Neuronal stem cell (in vitro differentiated cells): ENCODE measurements at regions not wholly inside any gene's neighbourhood (a gene's known extent, or its start where the extent isn't known, plus 50 kb on each side); places are given as distances from the start of the nearest gene placed in this dataset.

Experiments
- DNase-seq: peaks from one replicate; pipeline ENCODE4 v3.0.0-alpha.2; 2013; ENCODE audit warnings: low spot score
- H2AFZ ChIP-seq: one replicate; pipeline ENCODE4 v1.6.1; 2013; ENCODE audit warnings: mild to moderate bottlenecking, low read length, inconsistent platforms
- H2AK5ac ChIP-seq: 2 replicates; pipeline ENCODE4 v1.6.1; 2013; ENCODE audit warnings: low read depth, mild to moderate bottlenecking, inconsistent platforms, low read length, moderate library complexity, mixed read lengths
- H2BK120ac ChIP-seq: 2 replicates; pipeline ENCODE4 v1.6.1; 2013; ENCODE audit warnings: low read depth, mild to moderate bottlenecking, inconsistent platforms, low read length, moderate library complexity, mixed read lengths
- H2BK12ac ChIP-seq: one replicate; pipeline ENCODE4 v1.6.1; 2013; ENCODE audit warnings: low read length, inconsistent platforms
- H2BK15ac ChIP-seq: 2 replicates; pipeline ENCODE4 v1.6.1; 2013; ENCODE audit warnings: mild to moderate bottlenecking, low read length, inconsistent platforms, mixed read lengths
- H2BK5ac ChIP-seq: one replicate; pipeline ENCODE4 v1.6.1; 2013; ENCODE audit warnings: inconsistent platforms, mild to moderate bottlenecking, low read length, moderate library complexity
- H3K14ac ChIP-seq: one replicate; pipeline ENCODE4 v1.6.1; 2013; ENCODE audit warnings: low read length, inconsistent platforms
- H3K18ac ChIP-seq: 2 replicates; pipeline ENCODE4 v1.6.1; 2013; ENCODE audit warnings: low read length, inconsistent platforms
- H3K23ac ChIP-seq: 2 replicates; pipeline ENCODE4 v1.6.1; 2013; ENCODE audit warnings: low read depth, mild to moderate bottlenecking, mixed read lengths, low read length, inconsistent platforms; ENCODE audit not compliant: poor library complexity
- H3K27ac ChIP-seq: replicated peaks from 3 replicates; pipeline ENCODE4 v1.5.1; 2013; ENCODE audit warnings: low read length, inconsistent platforms
- H3K27me3 ChIP-seq, 3 experiments: 2 replicates each; pipeline ENCODE4 v1.6.1; 2013; ENCODE audit warnings: low read length in 3 of 3, mild to moderate bottlenecking in 2 of 3, inconsistent platforms in 1 of 3, low read depth in 1 of 3, mixed read lengths in 1 of 3, moderate library complexity in 1 of 3; ENCODE audit not compliant: control insufficient read depth in 3 of 3, insufficient read depth in 3 of 3
- H3K36me3 ChIP-seq, 2 donors: replicated peaks in 1 of 2; 2 replicates each; pipeline ENCODE4 v1.6.1; 2013; ENCODE audit warnings: low read length in 2 of 2; ENCODE audit not compliant: control insufficient read depth in 2 of 2, insufficient read depth in 2 of 2
- H3K4ac ChIP-seq: 2 replicates; pipeline ENCODE4 v1.6.1; 2013; ENCODE audit warnings: inconsistent platforms, mild to moderate bottlenecking, low read length, moderate library complexity
- H3K4me1 ChIP-seq, 2 donors: 1 replicate in 1 of 2; 2 replicates in 1 of 2; pipeline ENCODE4 v1.6.1; 2013; ENCODE audit warnings: low read length in 2 of 2, low read depth in 1 of 2; ENCODE audit not compliant: control insufficient read depth in 2 of 2, insufficient read depth in 1 of 2
- H3K4me2 ChIP-seq: one replicate; pipeline ENCODE4 v1.6.1; 2013; ENCODE audit warnings: mild to moderate bottlenecking, low read length, inconsistent platforms; ENCODE audit not compliant: insufficient read depth, poor library complexity, severe bottlenecking
- H3K4me3 ChIP-seq, 2 donors: 2 replicates each; pipeline ENCODE4 v1.5.1; 2013; ENCODE audit warnings: low read length in 2 of 2, mild to moderate bottlenecking in 2 of 2, inconsistent platforms in 1 of 2, moderate library complexity in 1 of 2
- H3K79me1 ChIP-seq: one replicate; pipeline ENCODE4 v1.6.1; 2013; ENCODE audit warnings: low read depth, mild to moderate bottlenecking, inconsistent platforms, low read length, moderate library complexity
- H3K9ac ChIP-seq: one replicate; pipeline ENCODE4 v1.6.1; 2013; ENCODE audit warnings: mild to moderate bottlenecking, low read depth, low read length, inconsistent platforms; ENCODE audit not compliant: poor library complexity
- H3K9me3 ChIP-seq, 2 donors: replicated peaks in 1 of 2; 2 replicates each; pipeline versions ENCODE3 to v1.6.1; 2013; ENCODE audit warnings: low read length in 2 of 2, mild to moderate bottlenecking in 2 of 2, inconsistent platforms in 1 of 2, low read depth in 1 of 2, mixed read lengths in 1 of 2, moderate library complexity in 1 of 2; ENCODE audit not compliant: control insufficient read depth in 2 of 2, insufficient read depth in 1 of 2
- H4K8ac ChIP-seq: one replicate; pipeline ENCODE4 v1.6.1; 2013; ENCODE audit warnings: low read depth, mild to moderate bottlenecking, inconsistent platforms, low read length, moderate library complexity
- H4K91ac ChIP-seq: one replicate; pipeline ENCODE4 v1.6.1; 2013; ENCODE audit warnings: low read length, low read depth, mild to moderate bottlenecking, inconsistent platforms; ENCODE audit not compliant: poor library complexity
- WGBS, 2 donors: extraction: QIAGEN DNeasy Blood & Tissue Kit; methylation state at CpG; one replicate each; pipeline ENCODE4 v1.1.7; 2013; ENCODE audit warnings: missing lambda C conversion rate in 2 of 2, mixed read lengths in 1 of 2; ENCODE audit not compliant: insufficient read length in 2 of 2, insufficient replicate concordance in 1 of 2; ENCODE audit errors: extremely low coverage in 2 of 2; 5-methylcytosine and 5-hydroxymethylcytosine counted together

DNA sequence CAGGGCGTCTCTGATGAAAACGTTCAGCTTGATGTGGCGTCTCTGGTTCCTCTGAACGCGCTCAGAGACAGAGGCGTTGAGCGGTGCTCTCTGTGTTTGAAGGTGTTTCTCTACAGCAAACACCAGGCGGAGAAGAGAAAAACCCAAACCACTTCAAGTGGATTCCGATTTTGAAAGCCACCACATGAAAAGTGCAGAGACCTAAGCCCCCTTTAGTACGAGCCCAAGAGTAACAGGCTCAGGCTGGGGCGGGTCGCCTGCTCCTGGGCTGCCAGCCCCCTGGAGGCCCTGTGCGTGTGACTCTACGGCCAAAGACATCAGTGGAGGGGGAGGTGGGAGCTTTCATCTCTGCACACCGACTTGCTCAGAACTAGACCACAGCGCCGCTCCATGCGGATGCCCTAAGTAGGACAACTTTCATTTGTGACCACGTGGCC lies 328.4 kb downstream of the MAF start:
- Histone ChIP-seq H3K4me2 (no peak overlapping the region), H3K4me1 (peaks cover 0 to 8% of the 10 kb centered on the region in 2 donors), H2AFZ (no peak overlapping the region)

DNA sequence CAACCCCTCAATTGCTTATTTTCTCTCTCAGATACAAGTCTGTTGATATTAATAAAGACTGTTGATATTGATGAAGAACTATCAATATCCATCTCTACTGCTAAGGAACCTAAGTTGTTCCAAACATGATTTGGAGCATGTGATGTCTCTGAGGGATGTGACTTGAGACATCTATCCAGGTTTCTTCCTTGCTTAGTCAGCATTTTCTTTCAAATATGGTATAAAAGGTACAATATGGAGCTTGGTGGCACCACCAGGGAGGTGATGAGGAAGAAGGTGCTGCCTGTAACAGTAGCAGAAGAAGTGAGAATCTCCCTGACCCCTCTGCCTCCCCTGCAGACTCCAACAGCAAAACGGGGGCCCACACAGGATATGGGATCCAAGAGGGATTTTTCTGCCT lies 329.0 kb downstream of the MAF start:
- Histone ChIP-seq H3K18ac (no peak overlapping the region), H3K9me3 (peaks cover 0 to 11% of the 10 kb centered on the region in 2 donors), H2AFZ (no peak overlapping the region), H3K27me3 (peaks cover 0 to 4% (median 0%) of the 10 kb centered on the region in 3 experiments), H3K4me3 (no peak overlapping the region), H4K8ac (no peak overlapping the region), H3K4me1 (peaks cover 0 to 8% of the 10 kb centered on the region in 2 donors), H3K23ac (no peak overlapping the region), H2AK5ac (no peak overlapping the region), H3K79me1 (no peaks in the 10 kb centered on the region), H3K14ac (no peak overlapping the region), H3K4ac (no peak overlapping the region), H3K4me2 (no peak overlapping the region), H3K9ac (no peak overlapping the region), H3K36me3 (no peaks in the 10 kb centered on the region), H2BK5ac (no peak overlapping the region), H2BK120ac (no peak overlapping the region), H4K91ac (no peak overlapping the region), H2BK15ac (no peak overlapping the region), H3K27ac (no peak overlapping the region), H2BK12ac (no peak overlapping the region)
- DNase-seq, result no peak
- WGBS, 2 donors, result no CpG with 5 or more reads among the region's 1 CpG

More for the DNA sequence above, 328.4 kb downstream of the MAF start:
- H2BK120ac ChIP-seq, result no peak overlapping the region
- no peak overlapping the region for H3K9ac ChIP-seq
- no peak overlapping the region for H3K18ac ChIP-seq
- no peak overlapping the region for H2BK15ac ChIP-seq
- H3K27ac ChIP-seq, result no peak overlapping the region
- DNase-seq, result no peak
- WGBS, 2 donors, result no CpG with 5 or more reads among the region's 19 CpGs
- H3K79me1 ChIP-seq, result no peaks in the 10 kb centered on the region
- no peak overlapping the region for H4K91ac ChIP-seq
- H3K14ac ChIP-seq, result no peak overlapping the region
- H2BK5ac ChIP-seq, result no peak overlapping the region
- peaks cover 0 to 11% of the 10 kb centered on the region in 2 donors for H3K9me3 ChIP-seq
- no peak overlapping the region for H3K4me3 ChIP-seq
- no peak overlapping the region for H2BK12ac ChIP-seq
- H2AK5ac ChIP-seq, result peak overlapping the region; percentile 1
- H3K36me3 ChIP-seq, result no peaks in the 10 kb centered on the region
- H4K8ac ChIP-seq, result no peak overlapping the region
- no peak overlapping the region for H3K4ac ChIP-seq
- H3K23ac ChIP-seq, result no peak overlapping the region
- peaks cover 0 to 4% (median 0%) of the 10 kb centered on the region in 3 experiments for H3K27me3 ChIP-seq

DNA sequence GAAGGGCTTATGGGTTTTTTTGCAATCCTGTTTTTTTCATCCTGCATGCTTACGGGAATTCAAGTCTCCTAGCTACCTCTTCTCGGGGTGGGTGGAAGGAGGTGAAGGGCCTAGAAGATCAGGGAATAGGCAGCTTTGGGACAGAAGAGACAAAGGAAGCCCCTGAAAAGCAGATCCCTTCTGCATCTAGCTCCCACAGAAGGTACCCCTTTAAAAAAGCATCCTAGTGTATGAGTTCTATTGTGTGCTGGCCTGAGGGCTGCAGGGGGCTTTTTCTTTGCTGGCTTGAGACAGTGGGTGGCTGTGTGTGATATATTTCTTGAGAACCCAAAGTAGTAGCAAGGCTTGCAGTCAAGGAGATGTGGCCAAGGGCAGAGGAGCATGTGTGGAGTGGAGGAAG lies 330.5 kb downstream of the MAF start:
- peaks cover 0 to 8% of the 10 kb centered on the region in 2 donors for H3K4me1 ChIP-seq
- no peaks in the 10 kb centered on the region for H3K79me1 ChIP-seq
- no peak overlapping the region for H3K9ac ChIP-seq
- no peak overlapping the region for H4K8ac ChIP-seq
- H2BK12ac ChIP-seq, result no peak overlapping the region
- WGBS, 2 donors, result no CpG with 5 or more reads among the region's 2 CpGs
- H4K91ac ChIP-seq, result no peak overlapping the region
- H3K4me3 ChIP-seq, result no peak overlapping the region
- no peak overlapping the region for H3K4ac ChIP-seq
- no peak overlapping the region for H2AFZ ChIP-seq
- no peak overlapping the region for H2BK5ac ChIP-seq
- no peak overlapping the region for H3K23ac ChIP-seq
- no peak overlapping the region for H2BK120ac ChIP-seq
- H3K27me3 ChIP-seq, result peaks cover 0 to 4% (median 0%) of the 10 kb centered on the region in 3 experiments
- H3K14ac ChIP-seq, result no peak overlapping the region
- no peak overlapping the region for H2AK5ac ChIP-seq
- H3K4me2 ChIP-seq, result no peak overlapping the region
- DNase-seq, result no peak
- no peaks in the 10 kb centered on the region for H3K36me3 ChIP-seq
- H3K9me3 ChIP-seq, result peaks cover 0 to 11% of the 10 kb centered on the region in 2 donors
- no peak overlapping the region for H3K27ac ChIP-seq
- H3K18ac ChIP-seq, result no peak overlapping the region
- no peak overlapping the region for H2BK15ac ChIP-seq

DNA sequence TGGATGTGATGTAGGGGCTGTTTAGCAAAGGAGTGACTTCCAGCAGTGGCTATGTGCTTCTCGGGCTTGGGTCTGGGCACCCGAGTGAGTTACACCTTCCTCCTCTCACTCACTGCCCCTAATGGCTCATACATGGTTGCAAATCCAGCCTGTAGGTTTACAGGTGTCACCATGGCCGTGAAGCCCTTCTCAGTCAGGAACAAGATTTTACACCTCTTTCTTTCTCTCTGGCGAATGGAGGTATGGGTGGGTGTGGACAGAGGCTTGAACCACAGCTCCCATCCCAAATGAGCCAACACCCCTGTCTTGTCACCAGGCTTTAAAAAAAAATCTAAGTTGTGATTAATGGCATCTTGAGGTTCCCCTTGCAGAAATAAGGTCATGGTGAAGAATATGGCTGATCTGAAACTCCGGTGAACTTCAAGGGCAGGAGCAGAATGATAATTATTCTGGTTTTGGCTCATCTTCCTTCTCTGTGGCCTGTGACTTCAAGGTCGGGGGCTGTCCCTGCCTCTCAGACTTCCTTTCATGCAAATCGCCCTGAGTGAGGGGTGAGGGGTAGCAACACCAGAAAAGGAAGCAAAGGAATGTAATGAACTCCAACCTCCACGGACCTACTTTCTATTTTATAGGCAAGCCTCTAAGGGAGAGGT lies 331.2 kb downstream of the MAF start:
- no peak overlapping the region for H3K9ac ChIP-seq
- H2BK15ac ChIP-seq, result no peak overlapping the region
- H4K91ac ChIP-seq, result no peak overlapping the region
- H3K79me1 ChIP-seq, result no peaks in the 10 kb centered on the region
- peaks cover 0 to 11% of the 10 kb centered on the region in 2 donors for H3K9me3 ChIP-seq
- no peak overlapping the region for H3K4me3 ChIP-seq
- no CpG with 5 or more reads among the region's 8 CpGs for WGBS, 2 donors
- no peak overlapping the region for H3K18ac ChIP-seq
- no peak overlapping the region for H3K23ac ChIP-seq
- H3K4me1 ChIP-seq, result peaks cover 0 to 8% of the 10 kb centered on the region in 2 donors
- H3K27ac ChIP-seq, result no peak overlapping the region
- no peak overlapping the region for H2AK5ac ChIP-seq
- no peak overlapping the region for H2BK120ac ChIP-seq
- H3K4me2 ChIP-seq, result no peak overlapping the region
- no peak overlapping the region for H4K8ac ChIP-seq
- H3K36me3 ChIP-seq, result no peaks in the 10 kb centered on the region
- no peak overlapping the region for H3K14ac ChIP-seq
- H3K4ac ChIP-seq, result no peak overlapping the region
- DNase-seq, result no peak
- no peak overlapping the region for H2BK5ac ChIP-seq
- peaks cover 0 to 4% (median 0%) of the 10 kb centered on the region in 3 experiments for H3K27me3 ChIP-seq
- no peak overlapping the region for H2BK12ac ChIP-seq
- H2AFZ ChIP-seq, result no peak overlapping the region
